Activated CD4-positive, CD25-positive, alpha-beta regulatory T cell treated with anti-CD3 and anti-CD28 coated beads, Interleukin-2, amount 50 U/mL, for 24 hours (primary cell): ENCODE measurements at regions not wholly inside any gene's neighbourhood (a gene's known extent, or its start where the extent isn't known, plus 50 kb on each side); places are given as distances from the start of the nearest gene placed in this dataset.
A peak's percentile ranks its signal among the peaks of the same experiment; 100 is the strongest.

Experiments
- ATAC-seq, 2 donors: fragments of 150-1000 bp; cut with Tn5 transposase; one replicate each; pipeline ENCODE4 v1.10.0; 2021; ENCODE audit warnings: mild to moderate bottlenecking in 1 of 2, moderate library complexity in 1 of 2

DNA sequence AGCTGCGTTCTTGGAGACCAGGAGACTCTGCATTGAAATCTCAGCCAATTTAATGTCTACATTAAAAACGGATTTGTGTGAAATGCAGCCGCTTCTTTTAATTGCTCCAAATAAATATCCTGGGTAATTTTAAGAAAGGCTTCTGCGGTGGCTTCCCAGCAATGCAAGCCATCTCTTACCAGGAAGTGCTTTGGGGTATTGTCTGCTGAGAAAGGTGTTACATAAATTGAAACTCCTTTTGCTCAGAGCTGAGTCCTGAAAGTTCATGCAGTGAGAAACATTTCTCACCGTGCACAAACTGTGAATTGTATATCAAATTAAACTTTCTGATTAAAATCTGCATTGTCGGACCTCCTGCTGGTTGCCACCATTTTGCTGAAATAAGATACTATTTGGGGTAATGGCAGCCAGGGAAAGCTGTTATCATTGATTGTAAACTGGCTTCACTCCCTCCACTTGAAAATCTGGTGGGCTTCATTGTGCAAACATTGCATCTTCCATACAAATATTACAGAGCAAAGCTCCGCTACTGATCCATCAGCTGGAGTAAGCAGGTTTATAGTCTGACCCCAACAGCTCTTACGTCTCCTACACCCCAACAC, 59.5 kb downstream of the ZIC5 start:
- ATAC-seq: peak; percentile 68 to 72

DNA sequence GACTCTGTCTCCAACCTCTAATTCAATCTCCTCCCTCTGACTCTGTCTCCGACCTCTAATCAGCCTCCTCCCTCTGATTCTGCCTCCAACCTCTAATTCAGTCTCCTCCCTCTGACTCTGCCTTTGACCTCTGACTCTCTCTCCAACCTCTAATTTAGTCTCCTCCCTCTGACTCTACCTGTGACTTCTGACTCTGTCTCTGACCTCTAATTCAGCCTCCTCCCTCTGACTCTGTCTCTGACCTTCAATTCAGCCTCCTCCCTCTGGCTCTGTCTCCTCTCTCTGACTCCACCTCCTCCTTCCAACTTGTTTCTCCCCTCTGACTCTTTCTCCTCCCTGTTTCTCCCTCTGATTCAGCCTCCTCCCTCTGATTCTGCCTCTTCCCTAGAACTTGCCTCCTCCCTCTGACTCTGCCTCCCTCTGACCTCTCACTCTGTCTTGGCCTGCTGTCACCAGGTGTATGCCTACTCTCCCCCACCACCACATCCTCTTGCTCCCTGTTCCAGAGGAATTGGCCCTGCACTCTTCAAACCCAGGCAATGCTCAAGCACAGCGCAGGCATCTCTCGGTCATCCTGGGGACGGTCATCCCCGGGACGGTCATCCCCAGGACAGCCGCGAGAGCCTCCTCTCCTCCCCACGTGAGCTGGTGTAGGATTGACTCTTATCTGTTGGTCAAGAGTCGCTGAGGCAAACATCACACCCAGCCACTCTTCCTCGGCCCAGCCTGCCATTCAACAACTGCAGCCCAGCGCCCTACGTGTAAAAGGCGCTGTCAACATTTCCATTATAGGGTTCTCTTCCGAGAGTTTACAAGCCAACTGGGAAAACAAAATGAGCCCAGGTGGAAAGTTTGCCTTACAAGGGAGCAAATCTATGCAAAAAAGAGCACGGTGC, 60.2 kb downstream of the ZIC5 start:
- ATAC-seq: peak; percentile 27 to 31

DNA sequence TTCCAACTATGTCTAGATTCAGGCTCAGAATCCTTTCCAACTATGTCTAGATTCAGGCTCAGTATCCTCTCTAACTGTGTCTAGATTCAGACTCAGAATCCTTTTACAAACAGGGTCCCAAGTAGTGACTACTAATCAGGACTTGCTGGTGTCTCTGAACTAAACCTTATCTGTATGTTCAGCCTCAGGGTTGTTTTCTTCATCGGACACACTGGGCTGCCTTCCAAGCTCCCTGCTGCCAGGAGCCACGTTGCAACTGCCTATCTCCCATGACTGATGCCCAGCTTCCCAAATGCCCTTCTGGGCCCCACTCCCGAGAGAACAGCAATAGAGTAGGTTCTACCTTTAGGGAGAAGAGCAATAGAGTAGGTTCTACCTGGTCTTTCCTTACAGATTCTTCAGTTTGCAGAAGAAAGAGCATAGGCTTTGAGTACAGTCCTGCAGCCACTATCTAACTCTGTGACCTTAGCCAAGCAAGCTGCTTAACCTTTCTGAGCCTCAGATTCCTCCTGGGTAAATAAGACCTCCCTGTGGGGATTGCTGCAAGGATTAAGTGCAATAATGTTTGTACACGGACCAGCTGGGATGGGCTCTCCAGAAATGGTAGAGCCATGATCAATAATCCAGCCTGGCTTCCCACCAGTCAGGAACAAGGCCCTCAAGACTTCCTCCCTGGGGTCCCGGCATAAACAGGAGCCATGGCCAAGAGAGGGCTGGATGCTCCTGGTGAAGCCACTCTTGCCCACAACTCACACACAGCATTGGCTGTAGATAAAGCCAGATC, 61.5 kb downstream of the ZIC5 start:
- ATAC-seq: no peak

DNA sequence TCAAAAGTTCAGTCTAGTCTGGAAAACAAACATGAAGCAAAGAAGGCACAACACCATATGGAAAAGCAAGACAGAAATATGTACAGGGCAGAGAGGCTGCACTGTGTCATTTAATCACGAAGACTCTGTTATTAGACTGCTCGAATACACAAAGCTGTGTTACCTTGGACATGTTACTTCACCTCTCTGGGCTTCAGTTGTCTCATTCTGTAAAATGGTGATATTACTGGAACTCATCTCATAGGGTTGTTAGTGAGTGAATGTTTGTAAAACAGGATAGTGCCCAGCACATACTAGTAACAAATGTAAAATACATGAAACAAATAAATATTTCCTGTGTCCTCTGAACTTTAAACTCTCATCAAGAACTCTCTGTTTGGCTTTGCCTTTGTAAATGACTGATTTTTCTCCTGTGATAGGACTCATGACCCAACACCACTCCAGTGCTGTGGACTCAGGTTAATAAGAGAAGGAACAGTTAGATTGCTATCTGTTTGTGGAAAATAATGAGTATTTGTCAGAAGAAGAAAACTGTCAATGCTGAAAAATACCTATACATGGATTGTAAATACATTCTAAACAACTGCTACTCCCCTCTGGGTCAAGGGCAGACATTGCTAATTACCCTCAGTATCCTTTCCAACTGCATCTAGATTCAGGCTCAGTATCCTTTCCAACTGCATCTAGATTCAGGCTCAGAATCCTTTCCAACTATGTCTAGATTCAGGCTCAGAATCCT, 62.3 kb downstream of the ZIC5 start:
- no peak for ATAC-seq

DNA sequence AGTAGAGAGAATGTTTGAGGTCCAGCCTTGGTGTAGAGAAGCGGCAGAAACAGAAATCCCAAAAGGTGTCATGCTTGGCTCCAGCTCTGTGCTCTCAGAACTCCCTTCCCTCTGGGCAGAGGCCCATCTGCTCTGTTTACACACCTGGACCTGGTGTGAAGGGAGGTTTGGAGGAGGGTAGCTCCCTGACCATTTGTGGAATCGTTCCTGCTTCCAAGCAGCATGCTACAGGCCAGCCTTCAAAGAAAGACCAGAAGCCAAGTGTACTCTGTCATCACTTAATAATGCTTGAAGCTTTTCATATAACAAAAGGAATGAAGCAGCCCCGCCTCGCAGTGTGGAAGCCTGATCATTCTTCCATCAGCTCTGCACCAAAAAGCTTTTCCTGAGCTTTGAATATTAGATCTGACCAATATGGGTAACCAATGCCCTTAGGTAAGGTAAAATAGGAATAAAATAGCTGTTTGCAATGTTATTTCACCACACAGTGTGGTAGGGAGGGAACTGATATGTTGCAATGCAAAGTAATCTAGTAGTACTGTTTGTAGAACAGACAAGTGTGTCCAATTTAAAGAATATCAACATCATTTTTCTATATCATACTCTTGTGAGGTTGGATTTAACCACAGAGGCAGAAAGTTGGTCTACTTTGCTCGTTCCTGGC, 63.3 kb downstream of the ZIC5 start:
- no peak for ATAC-seq

DNA sequence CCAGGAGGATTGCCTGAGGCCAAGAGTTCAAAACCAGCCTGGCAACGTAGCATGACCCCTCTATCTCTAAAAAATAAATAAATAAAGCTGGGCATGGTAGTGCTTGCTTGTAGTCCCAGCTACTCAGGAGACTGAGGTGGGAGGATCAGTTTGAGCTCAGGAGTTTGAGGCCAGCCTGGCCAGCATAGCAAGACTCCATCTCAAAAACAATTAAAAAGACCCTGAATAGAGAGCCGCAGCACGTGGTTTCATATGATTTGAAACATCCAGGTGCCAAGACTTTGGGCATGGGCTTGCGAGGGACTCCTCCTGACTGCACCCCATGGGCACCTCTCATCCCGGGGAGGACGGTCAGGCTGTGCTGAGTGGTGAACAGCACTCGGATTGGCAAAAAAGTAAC, 63.9 kb downstream of the ZIC5 start:
- no peak for ATAC-seq

DNA sequence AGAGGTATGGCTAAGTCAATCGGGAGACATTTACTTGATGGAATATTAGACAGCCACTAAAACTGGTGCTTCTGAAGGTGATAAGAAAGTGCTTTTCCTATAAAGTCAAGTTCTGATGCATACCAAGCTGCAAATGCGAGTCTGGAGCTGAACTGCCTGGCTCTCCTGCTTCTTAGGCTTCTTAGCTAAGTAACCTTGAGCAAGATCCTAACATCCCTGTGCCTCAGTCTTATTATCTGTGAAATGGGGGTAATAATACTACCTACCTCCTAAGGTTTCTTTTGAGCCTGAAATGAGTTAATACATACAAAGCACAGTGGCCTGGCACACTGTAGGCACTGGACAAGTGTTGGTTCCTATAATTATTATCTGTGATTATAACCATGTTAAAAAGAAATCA, 64.5 kb downstream of the ZIC5 start:
- ATAC-seq: no peak

DNA sequence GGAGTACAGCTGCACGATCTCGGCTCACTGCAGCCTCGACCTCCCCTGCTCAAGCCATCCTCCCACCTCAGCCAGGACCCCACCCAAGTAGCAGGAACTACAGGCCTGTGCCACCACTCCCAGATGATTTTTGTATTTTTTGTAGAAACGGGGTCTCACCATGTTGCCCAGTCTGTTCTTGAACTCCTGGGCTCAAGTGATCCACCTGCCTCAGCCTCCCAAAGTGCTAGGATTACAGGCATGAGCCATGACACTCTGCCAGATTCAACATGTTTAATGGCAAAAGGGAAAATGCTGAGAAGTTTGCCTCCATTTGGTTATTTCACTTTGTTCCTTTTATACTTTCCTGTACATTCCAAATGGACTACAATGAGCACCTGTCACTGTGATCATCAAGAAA, 65.8 kb downstream of the ZIC5 start:
- no peak for ATAC-seq

DNA sequence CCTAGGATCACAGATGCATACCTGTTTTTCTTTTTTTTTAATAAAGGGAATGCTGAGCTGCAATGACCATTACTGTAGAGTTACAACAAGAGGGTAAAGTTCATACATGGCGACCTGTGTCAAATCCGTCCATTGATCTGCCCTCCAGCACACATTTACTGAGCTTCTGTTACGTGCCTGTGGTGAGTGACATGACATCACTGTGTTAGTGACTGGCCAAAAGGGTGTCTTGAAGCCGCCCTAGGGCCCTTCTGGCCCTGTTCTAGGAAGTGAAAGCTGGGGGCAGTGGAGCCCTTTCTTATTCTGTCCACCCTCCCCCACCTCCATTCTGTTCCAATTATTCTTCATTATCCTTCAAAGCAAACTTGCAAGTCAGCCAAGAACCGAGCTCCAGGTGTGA, 66.3 kb downstream of the ZIC5 start:
- ATAC-seq: no peak

DNA sequence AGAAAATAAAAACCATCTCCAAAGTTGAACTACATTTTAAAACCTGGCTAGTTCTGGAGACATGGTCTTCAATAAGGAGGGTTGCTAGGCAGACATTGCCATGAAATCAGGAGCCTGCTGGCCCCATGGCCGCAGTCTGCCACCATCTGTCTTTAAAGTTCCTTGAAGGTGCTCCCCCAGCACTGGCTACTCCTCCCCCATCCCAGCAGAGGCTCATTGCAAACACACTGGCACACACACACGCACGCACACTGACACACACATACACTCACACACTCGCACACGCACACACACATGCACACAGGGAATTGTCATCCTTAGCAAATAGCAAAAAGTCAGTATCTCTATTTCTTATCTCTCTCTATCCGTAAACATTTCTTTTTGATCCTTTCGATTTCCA, 68.4 kb downstream of the ZIC5 start:
- no peak for ATAC-seq

DNA sequence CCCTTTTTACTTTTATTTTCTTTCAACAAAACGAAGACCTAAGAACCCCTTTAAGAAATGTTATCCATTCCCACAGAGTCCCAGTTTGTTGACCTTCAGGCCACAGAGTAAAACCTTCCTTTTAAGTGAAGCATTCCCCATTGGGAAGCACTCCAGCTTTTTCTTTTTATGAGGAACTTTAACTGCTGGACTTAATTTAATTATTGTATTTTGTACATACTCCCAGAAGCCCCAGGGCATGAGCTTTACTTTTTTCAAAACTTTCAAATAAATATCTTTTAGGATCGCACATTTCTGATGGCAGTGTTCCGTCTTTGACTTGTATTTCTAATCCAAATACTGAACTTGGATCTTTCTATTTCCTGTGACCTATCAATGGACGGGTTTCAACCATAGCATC, 68.9 kb downstream of the ZIC5 start:
- no peak for ATAC-seq

DNA sequence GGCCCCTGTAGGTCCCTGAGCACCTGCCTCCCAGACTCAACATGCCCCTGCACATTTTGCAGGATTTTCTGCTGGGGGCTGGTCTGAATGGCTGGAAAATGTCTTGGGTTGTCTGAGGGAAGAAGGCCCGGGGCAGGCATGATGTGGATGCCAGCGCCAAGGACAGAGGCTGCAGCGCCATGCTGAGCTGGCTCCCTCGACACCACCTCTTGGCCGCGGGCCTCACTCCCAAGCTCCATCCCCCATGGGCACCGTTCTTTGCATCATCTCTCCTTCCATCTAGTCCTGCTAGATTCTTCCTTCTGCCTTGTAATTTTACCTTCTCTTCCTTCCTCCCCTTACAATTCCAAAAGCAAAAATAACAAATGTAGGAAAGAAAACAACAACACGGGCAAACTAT, 70.6 kb downstream of the ZIC5 start:
- no peak for ATAC-seq

DNA sequence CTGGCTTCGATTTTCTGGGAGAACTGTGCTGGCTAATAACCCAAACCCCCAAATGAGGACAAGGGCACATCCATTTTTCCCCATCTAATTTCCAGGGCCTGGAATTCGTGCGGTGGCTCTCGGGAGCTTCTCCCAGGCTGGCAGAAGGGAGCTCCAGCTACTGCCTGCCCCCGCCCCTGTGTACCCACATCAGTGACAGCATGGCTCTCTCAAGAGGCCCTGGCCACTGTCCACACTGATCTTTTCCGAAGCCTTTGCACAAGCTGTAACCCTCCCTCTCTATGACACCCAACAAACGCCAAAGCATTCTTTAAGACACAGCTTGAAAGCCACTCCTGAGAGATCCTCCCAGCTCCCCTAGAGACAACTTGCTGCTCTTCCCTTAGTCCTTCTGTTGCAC, 73.1 kb downstream of the ZIC5 start:
- ATAC-seq: no peak

DNA sequence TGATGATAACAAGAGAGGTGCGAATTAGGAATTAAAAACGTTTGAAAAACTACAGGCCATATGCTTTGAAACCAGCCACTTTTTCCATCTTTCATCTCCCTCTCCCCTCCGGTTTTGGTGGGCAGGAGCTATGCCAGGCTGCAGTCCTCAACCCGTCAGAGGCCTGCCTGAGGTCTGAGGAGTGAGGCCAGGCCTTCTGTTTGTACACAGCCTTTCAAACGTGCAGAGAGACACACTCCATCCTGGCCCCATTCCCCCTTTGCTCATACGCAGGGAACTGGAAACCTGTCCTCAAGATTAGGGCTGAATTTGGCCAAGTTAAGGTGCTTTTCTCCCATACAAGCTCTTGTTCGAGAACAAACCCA, 74.5 kb downstream of the ZIC5 start:
- ATAC-seq: no peak

DNA sequence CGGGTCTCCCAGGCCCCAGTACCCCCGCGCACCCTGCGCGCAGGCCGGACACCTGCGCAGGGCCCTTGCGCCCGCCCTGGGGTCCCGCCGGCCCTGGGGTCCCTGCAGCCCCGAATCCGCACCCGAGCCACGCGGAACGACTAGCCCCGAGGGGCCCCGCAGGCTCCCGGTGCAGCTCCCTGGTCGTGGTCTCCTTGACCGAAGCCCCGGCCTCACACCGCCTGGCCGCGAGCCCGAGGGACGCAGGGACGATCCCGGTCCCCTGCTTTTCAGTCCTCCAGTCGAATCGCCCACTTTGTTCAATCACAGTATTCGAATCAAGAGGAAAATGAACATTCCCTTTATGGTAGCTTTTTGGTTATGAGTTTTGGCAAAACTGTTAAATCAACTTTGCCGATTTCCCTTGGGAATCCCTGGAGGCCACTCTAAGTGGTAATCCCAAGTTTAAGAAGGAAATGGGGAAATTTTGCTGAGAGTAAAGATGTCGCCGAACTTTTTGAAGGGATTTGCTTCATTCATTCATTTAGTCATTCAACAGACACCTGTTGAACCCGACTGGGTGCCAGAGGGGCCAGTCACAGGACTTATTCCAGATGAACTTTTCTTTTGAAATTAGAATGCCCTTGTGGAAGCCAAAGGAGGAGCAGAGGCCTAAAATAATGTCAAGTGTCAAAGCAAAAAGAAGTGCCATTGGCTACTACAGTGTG, 75.0 kb downstream of the ZIC5 start:
- no peak for ATAC-seq

DNA sequence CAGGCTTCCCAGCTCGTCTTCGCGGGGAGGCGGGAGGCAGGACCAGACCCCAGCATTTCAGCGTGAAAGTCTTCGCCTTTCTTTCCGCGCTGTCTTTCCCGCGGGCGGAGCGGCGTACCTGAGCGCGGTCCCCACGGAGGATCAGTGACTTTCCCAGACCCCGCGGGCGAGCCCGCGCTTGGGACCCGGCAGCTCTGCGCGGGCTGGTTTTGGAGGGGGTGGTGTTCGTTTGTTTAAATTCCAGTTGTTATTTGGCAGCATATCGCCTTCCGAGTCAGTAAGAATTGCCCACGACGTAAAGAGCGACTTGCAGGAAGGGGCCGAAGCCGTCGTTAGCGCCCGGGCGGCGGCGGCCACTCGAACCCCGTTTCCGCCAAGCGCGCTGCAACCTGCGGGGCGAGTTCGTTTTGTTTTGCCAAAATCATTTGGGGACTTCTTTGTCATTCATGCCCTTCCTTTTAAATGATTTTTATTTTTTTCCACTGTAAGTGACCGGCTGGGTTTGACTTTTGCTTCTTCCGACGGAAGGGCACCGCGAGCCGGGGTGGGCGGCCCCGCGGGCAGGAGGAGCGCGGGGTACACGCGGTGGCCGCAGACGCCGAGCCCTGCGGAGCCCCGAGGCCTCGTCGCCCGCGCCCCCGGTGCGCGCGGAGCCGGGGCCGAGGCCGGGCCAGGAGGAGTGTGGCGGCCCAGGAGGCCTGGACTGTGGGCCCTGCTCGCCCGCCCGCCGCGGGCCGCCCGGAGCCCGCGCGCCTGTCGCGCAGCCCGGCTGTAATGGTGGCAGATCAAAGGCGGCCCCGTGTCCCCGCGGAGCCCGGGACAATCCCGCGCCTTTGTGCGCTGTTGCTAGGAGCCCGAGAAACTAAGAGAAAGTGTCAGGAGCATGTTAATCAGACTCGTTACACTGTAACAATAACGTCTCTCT, 75.9 kb downstream of the ZIC5 start:
- peak; percentile 8 to 17 for ATAC-seq

DNA sequence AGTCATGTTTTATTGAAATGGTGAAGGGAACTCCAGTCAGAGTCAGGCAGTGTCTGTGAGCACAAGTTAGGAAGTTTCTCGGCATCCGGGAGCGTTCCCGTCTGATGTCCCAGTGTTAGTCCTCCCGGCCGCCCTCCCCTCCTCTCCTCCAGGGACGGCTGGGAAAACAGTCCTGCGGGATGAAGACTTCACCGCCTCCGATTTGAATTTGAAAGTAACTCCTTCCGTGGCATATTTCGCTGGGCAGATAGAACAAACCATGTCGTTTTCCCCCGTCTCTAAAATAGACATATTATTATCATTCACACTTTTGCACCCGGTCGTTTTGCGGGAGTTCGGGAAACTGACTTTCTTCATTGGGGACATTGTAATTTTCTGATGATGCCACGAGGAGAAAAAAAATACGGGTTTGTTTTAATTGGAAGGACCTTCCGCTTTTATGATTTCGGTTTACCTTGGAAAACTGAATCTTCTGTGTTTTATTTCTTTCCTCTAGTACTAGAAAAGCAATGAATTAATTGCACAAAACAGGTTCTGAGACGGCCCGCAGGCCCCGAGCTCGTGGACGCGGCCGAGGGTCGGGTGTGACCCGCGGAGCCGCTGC, 76.6 kb downstream of the ZIC5 start:
- no peak for ATAC-seq

DNA sequence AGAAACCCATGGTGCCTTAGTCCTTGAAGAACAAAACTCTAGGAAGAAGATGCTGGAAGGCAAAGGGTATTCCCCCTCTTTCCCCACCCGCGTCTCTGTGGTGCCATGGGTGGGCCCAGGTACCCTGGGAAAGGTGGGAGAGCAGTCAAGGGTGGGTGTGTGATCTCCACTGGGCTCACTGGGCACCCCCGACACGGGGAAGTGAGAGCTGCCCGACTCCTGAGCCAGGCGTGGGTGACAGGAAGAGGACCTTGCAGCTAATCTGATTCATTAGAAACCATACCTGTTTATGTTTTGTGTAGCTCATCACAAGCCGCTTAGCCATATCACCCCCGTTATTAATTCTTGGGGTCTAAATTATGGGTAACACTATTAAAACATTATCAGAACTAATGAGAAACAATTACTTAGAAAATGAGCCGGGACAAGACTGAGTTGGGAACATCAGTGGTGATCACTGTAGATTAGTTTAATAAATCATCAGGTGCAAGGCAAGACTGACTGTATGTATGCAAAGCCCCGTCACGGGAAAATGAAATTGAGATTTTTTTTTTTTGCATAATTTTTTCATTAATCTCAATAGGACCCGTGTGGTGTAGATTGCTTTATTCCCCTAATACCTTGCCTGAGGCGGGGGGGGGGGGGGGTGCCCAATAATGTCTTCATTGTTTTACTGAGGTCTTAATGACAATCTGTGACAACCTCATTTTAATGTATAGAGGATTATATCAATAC, 77.3 kb downstream of the ZIC5 start:
- no peak for ATAC-seq

DNA sequence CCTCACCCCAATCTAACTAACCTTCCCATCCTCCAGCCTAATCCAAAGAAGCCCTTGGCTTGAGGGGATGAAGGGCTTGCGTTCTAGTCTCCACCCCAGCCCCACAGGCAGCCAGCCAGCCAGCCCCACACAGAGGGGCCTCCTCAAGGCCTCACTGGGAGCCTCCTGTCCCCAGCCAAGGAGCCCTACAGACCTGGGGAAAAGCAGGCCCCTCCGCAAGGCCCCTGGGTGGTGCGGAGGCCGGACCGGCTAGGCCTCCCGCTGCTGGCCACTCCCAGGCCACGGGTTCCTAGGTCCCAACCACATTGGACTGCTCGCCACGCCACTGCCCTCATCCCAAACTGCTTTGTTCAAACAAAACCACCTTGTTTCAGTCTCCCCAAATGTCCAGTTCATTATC, 78.0 kb downstream of the ZIC5 start:
- no peak for ATAC-seq
